ENCODE measurements at regions not wholly inside any gene's neighbourhood (a gene's known extent, or its start where the extent isn't known, plus 50 kb on each side); places are given as distances from the start of the nearest gene placed in this dataset.

DNA sequence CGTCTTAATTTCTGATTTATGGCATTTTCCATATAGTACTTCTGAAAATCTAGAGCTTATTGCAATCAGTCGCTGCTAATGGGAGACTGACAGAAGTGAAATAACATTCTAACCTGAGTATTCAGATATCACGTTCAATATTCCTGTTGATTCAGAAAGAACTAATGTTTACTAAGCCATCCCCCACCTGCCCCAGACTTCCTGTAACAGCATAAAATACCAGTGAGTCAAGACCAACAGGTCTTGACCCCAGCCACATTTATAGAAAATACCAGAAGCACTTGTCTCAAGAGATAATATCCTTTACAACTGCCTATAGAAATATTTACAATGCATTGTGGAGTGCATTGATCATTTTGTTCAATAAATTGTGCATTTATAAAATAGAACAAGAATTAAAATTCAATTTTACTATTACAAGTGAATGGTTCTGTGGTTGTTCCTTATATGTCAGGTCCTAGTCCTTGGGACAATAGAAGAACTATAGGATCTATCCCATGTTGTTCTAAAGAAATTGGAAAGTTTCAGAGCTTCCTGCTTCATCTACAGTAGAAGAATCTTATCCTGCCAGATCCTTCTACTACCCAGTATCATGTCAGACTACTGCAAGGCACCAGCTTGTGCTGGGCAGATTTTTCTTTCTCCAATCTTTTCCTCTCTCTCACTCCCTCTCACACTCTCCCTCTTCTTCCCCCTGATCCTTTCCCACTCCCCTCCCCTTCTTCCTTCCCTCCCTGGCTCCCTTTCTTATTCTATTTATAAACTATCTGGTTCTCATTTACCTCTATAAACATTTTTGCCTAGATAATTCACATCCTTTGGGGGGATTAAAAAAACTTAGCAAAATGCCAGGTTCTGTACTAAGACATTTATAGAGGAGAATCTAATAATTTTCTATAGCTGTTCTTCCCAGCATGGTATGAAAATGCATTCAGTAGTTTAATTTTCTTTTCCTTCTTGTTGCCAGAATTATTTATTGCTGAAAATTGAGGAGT lies 629.9 kb downstream of the DIAPH3 start:
- DNase-seq (ENCODE audit: low read depth in 3 of 3) = no peak

DNA sequence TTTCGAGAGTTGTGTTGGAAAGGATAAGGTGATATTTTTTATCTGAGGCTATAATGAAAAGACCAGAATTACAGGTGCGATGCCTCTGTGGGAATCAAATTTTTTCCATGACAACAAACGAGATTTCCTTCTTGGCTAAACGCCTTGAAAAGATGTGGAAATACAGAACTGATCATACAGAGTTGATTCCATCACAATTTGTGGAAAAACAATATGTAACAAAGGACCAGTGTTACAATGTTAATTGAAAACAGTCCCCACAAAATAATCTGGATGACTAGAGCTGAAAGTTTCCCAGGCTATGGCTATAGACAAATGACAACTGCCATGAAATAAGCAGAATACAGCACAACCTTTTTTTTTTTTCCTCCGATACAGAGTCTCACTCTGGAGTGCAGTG lies 628.9 kb downstream of the DIAPH3 start:
- DNase-seq (ENCODE audit: low read depth in 3 of 3) = no peak

DNA sequence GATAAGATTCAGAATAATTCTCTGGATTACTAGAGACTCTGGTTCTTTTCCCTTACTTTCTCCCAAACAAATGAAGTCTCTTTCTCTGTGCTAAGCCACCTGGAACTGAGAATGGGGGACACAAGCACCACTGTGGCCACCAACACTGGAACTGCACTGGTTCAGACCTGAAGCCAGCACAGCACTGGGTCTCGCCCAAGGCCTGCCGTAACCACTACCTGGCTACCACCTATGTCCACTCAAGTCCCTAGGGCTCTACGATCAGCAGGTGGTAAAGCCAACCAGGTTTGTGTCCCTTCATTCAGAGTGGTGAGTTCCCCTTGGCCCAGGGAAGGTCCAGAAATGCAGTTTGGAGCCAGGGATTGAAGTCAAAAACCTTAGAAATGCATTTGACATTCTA lies 626.2 kb downstream of the DIAPH3 start:
- DNase-seq (ENCODE audit: low read depth in 3 of 3) = no peak

DNA sequence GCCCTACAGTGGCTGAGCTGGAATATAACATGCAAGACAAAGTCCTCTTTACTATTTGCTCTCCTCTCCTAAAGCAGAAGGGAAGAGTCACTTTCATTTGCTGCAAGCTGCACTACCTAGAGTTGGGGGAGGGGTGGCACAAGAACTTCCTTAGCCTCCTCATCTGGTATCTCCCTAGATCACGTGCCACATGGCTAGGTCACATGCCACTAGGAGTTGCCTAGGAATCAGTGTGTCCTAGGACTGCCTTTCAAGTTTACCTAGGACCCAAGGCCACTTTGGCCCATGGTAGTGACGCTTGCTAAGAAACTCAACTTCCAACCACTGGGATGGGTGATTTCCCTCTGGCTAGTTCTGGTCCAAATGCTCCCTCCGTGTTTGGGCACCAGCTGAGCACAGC lies 625.2 kb downstream of the DIAPH3 start:
- DNase-seq (ENCODE audit: low read depth in 3 of 3) = no peak

DNA sequence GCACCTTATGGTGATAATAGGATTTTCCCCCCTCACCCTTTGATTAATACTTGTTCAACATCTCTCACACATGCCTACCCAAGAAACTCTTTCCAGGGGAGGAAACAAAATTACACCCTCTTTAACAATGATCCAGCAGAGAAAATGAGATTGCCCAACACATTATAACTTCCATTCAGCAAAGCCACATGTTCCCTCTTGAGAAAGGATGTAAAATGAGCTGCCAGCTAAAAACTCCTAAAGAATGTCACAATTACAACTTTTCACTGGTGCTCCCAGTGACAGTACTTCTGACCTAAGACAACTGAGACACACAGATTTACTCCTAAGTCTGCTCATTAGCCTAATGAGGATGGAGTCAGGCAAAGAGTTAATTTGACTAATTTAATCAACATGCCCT lies 621.4 kb downstream of the DIAPH3 start:
- DNase-seq (ENCODE audit: low read depth in 3 of 3) = no peak

DNA sequence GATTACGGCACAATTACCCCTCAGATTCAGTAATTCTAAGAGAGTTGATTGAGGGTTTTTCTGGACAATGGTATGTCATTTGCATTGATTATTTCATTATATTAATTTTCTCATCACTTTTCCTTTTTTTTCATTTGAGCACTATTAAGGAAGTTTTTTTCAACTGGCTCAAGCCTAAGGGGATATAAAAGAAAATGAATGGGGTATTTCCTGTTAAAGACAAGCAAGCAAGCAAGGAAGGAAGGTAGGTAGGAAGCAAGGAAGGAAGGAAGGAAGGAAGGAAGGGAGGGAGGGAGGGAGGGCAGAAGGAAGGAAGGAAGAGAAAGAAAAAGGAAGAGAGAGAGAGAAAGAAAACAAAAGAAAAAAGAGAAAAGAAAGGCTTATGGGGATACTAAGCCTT lies 620.3 kb downstream of the DIAPH3 start:
- no peak for DNase-seq (ENCODE audit: low read depth in 3 of 3)

DNA sequence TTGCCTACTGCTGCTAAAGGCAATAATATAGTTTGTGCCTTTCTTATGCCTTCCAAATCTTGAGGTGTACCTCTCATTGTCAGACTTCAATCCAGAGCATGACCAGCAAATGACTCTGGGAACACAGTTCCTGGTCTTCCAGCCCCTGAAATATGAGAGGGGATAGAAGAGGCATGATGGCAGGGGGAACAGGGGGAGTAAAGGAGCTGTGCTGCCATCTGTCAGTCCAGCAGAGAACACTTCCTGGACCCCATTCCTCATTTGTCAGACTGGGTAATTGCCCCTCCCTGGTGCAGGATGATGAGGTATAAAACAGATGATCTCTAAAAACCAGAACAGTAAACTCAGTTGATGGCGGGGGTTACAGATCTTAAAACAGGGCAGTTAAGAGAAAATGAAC lies 618.7 kb downstream of the DIAPH3 start:
- no peak for DNase-seq (ENCODE audit: low read depth in 3 of 3)

DNA sequence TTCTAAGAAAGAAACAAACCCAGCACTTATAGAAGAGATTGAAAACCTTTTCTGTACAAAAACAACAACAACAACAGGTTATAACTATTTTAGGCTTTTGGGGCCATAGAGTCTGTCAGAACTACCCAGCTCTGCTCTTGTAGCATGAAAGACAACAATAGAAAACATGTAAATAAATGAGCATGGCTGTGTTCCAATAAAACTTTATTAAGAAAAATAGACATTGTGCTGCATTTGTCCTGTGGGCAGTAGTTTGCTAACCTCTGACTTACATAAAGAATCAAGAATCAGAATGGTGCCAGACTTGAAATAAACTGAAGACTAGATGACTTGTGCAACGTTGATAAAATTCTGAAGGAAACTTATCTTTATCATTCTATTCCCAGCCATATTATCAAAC lies 617.5 kb downstream of the DIAPH3 start:
- no peak for DNase-seq (ENCODE audit: low read depth in 3 of 3)

DNA sequence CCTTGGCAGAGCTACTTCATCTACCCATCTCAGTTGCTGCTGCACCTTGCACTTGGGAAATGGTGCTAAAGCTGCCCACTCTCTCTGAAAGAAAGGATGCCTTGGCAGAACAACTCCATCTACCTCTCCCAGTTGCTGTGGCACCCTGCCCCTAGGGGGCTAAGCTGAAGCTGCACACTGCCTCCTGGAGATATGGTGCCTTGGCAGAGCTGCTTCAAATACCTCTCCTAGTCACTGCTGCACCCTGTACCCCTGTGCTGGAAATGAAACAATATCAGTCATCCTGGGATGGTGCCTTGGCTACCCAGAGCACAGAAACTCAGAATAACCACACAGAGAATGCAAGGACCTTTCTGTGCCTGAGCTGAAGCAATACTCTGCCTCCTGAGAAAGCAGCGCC lies 615.8 kb downstream of the DIAPH3 start:
- DNase-seq (ENCODE audit: low read depth in 3 of 3) = no peak

DNA sequence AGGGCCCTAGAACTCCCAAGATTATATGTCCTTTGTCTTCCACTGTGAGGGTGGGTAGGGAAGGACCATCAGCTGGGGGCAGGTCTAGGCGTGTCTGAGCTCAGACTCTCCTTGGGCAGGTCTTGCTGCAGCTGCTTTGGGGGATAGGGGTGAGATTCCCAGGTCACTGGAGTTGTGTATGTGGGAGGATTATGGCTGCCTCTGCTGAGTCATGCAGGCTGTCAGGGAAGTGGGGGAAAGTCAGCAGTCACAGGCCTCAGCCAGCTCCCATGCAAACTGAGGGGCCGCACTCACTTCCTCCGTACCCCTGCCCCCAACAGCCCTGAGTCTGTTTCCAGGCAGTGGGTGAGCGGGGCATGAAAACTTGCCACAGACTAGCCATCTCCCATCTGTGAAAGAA lies 600.8 kb downstream of the DIAPH3 start:
- no peak for DNase-seq (ENCODE audit: low read depth in 3 of 3)

DNA sequence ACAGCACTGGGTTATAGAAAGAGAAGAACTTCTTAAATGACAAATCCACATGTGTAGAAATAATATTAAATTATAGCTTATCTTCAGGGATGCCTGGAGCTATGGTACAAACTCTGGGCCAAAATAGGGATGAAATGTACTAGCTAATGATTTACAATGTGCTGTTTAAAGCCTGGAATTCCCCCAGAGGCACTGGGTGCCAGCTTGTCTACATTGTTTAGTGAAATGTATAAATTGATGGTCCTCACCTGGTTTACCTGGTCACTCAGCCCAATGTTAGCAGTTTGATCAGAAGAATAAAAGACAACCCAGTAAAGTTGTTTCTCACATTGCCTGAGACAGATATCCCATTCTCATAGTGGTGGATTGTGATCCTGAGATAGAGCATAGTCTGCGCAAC lies 597.2 kb downstream of the DIAPH3 start:
- DNase-seq (ENCODE audit: low read depth in 3 of 3) = no peak

DNA sequence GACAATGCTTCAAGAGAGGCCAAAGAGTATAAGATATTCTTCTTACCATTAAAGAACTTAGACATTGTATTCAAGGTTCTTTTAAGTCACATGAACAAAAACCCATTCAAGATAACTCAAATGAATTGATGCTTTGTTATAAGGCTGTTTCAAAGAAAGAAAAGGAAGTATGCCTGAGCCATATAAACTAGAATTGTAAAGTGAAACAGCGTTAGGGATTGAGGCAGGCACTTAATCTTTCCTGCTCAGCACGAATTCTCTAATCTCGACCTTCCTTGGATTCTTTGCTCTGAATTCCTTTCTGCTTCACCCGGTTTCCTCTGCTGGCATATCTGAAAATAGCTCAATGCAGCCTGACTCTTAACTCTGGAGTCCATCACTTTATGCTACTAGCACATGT lies 595.4 kb downstream of the DIAPH3 start:
- no peak for DNase-seq (ENCODE audit: low read depth in 3 of 3)

DNA sequence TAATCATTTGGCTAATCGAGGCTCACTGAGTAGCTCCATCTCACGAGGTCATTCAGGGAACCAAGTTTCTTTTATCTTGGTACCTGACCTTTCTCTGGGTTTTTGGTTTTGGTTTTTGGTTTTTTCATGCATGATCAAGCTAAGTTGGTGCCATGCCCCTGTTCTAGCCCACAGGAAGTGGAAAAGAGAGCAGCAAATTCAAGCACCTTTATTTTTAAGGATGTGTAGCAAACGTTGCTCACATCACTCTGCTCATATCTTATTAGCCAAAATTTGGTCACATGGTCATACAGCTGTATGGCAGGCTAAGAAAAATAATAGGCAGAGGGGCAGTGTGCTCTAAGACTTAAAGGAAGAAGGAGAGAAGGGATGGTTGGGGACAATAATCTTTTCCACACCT lies 593.5 kb downstream of the DIAPH3 start:
- no peak for DNase-seq (ENCODE audit: low read depth in 3 of 3)

DNA sequence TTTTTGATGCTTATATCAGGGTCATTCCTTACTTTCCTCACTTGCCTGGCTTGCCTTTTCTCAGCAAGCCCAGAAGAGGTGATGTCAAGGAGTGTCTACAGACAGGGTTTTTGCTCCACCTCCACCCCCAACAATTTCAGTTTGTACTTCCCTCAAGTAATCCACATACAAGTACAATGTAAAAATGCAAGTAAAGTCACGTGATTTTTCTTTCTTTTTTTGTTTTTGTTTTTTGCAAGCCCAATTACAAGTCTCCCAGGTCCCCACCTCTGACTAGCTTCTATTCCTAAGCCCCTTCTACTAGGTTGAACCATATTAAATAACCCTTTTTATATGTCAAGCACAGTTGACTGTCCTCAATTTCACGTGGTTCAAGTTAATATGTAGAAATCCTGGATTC lies 579.6 kb downstream of the DIAPH3 start:
- no peak for DNase-seq (ENCODE audit: low read depth in 3 of 3)

DNA sequence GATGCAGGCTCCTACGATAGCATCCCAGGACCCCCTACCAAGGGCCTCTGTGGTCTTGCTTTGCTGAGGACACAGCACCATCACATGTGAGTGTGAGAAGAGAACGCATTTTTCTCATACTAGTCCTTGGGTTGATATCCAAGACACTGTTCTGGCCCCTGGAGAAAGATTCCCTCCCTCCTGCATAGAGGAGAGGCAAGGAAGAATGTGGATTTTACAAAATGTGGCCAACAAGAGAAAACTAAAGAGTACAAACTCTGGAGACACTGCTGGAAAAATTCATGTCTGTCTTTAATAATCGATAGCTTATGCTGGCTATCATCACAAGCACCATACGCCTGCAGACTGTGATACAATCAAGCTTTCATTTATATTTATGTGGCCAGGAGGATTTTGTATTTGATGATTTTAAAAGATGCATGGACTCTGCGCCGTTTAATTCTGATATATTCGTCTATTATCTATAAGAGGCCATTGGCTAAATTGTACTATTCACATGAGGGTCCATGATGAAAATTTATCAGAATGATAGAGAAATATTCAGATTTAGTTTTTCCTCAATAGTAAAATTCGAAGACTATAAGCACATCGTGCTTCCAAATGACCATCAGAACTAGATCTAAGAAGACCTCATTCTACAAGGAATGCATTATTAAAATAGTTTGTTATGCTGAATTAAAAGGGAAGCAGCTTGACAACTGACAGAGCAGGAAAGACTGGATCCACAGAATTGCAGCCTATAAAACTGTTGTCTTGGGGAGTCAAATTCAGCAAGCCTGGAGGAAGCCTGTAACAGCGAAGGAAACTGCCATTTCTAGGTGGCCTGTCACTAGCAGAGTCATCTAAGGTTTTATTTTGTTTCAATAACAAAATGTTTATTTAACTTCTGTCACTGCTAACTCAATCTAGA lies 578.7 kb downstream of the DIAPH3 start:
- DNase-seq (ENCODE audit: low read depth in 3 of 3) = no peak

DNA sequence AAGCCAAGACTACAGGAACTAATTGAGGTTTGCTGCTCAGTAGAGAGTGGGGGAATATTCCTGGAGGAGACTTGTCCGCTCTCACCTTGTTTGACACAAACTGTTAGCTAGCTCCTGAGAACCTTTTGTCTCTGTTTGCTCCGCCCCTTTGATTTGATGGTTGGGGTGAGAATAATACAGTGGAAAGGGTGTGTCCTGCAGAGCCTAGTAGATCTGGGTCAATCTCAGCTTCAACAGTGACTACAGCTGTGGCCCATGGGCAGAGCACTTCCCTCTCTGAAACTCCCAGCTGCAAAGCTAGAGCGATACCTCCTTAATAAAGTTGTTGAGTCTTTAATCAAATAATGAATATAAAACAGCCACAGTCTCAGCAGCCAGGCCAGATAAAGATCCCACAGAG lies 576.7 kb downstream of the DIAPH3 start:
- no peak for DNase-seq (ENCODE audit: low read depth in 3 of 3)

DNA sequence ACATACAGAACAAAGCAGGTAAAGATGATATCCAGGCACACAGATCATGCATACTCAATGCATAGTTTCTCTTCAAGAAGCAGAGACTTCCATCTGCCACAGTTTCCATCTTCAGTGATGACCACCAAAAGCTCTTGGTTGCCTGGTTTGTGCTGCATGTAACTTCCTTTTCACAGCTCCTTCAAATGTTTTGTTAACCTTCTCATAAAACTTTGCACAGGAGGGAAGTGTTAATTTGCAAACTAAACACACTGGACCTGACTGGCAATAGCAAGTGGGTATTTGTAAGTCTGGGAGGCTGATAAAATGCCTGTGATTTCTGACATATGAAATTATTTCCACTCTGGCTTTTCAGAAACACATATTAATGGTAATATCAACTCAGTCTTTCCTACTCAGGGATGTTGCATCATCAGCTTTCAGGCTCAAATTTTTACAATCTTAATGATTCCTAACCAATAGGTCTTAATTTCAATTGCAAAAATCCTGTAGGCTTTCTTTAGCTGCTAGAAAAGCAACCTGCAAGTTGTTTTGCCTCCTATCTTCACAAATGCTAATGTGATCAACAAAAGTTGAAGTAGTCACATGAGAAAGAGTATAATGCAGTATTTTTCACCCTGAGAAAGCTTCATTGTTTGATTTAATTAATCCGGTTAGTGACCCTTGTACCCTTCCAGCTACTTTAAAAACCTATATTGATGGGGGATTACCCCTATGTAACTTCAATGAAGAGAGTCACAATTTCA lies 575.6 kb downstream of the DIAPH3 start:
- no peak for DNase-seq (ENCODE audit: low read depth in 3 of 3)

DNA sequence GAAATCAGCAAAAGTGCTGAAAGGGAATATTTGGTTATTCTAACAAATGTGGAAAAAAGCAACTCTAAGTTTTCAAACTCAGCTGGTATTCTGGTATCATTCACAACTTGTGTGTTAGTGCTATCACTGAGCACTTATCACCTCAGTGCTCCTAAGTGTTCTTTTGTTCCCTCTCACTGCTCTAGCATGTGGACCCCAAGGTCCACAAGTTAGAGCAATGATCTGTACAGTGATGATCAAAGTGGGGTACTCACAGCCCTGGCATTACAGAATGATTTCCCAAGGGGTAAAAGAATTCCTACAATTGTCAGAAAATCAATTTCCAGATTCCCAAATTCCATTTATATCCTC lies 575.0 kb downstream of the DIAPH3 start:
- DNase-seq (ENCODE audit: low read depth in 3 of 3) = no peak

DNA sequence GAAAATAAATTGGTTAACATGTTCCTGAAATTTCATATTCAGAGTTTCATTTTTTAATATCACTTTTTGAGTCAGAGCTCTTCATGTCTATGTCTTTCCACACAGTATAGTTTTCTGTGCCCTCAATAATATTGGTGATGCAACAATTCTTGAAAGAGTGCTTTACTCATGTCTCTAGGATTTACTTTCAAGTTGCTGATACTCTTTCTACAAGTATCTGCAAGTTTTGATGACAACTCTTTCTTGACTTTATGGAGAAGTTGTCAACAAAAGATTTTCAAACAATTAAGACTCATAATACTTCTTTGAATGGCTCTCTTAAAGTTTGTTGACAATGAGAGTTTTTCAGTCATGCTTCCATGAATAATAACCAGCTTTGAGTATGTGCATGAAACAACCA lies 561.7 kb downstream of the DIAPH3 start:
- DNase-seq (ENCODE audit: low read depth in 3 of 3) = no peak

DNA sequence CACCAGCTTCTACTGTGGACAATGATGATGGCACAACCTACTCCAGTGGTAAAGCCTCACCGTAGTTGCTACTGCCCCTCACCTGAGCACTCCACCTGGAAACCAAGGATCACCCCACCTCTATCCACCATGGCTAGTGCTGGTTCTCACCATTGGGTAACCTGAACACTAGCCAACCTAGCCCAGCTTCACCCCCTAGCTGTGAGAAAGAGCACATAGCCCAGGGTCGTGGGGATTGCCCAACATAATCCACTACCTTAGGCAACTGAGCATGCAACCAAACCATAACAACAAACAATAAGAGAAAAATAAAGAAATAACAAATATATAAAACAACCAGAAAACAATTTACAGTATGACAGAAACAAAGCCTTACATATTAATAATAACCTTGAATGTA lies 560.1 kb downstream of the DIAPH3 start:
- DNase-seq (ENCODE audit: low read depth in 3 of 3) = no peak

DNA sequence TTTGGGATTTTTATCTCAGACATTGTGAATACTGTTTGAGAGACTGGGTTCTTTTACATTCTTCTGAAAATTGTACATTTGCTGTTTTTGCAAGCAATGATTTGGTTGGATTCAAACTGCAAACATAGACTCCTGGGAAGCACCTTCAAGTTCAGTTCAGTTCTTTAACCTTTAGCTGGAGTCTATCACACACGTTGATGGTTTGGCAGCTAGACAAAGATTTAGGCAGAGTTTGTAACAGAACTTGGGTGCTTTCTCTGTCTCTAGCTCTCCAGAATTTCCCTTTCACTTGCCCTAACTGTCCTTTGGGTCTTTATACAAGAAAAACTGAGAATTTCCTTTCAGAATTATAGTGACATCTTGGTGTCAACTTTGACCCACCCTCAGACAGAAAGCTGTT lies 556.6 kb downstream of the DIAPH3 start:
- no peak for DNase-seq (ENCODE audit: low read depth in 3 of 3)

DNA sequence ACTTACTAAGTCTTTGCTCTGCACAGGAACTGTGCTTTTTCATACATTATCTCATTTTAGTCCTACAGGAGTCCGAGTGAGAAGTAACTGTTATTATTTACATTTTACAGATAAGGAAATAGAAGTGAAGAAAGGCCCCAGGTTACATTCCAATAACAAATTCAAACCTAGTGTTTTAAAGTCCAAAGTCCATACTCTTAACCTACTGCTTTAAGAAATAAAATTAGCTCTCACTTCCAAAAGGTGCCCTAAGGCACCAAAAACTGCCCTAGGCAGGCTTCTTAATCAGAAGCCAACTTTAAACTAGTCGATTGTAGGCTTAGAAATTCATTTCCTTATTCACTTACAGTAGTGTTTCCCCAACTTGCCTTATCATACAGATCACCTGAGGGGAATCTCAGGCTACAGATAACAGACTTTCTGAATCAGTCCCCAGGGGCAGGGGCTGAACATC lies 555.9 kb downstream of the DIAPH3 start:
- DNase-seq (ENCODE audit: low read depth in 3 of 3) = no peak

Data from stimulated activated CD4-positive, alpha-beta T cell treated with anti-CD3 and anti-CD28 coated beads, TNF-alpha, amount 100 ng/mL, for 4 hours (primary cell).